NT2/D1 (cell line): ENCODE measurements at regions not wholly inside any gene's neighbourhood (a gene's known extent, or its start where the extent isn't known, plus 50 kb on each side); places are given as distances from the start of the nearest gene placed in this dataset.

Source experiments
- SUZ12 ChIP-seq: IDR thresholded peaks from 2 replicates; pipeline ENCODE4 v1.6.1; 2011; ENCODE audit not compliant: insufficient read length, insufficient read depth; ENCODE audit errors: extremely low read depth
- YY1 ChIP-seq: IDR thresholded peaks from 2 replicates; pipeline ENCODE4 v1.6.1; 2011; ENCODE audit not compliant: insufficient read length, insufficient read depth

GRCh38 chr2:144675731-144676130 lies 155.8 kb upstream of the ZEB2 start:
- no peak for TF ChIP-seq YY1
- TF ChIP-seq SUZ12 = no peak
